ENCODE measurements at regions not wholly inside any gene's neighbourhood (a gene's known extent, or its start where the extent isn't known, plus 50 kb on each side); places are given as distances from the start of the nearest gene placed in this dataset.

- TF ChIP-seq POU6F1 (CRISPR knock-in tag; IDR thresholded peaks at IDR 0.05; ENCODE audit: borderline replicate concordance, low read depth), result no peak
- TF ChIP-seq ZFP30 (CRISPR knock-in tag; IDR thresholded peaks at IDR 0.05), result no peak
- TF ChIP-seq SNAI2 (CRISPR knock-in tag; IDR thresholded peaks at IDR 0.05), result no peak
- no peak for TF ChIP-seq CREB5 (CRISPR knock-in tag; IDR thresholded peaks at IDR 0.05; ENCODE audit: low read depth)
Measured at GRCh38 chr22:19591568-19591967, 67.4 kb upstream of the CLDN5 start (continued).

- no peak for ATAC-seq
- no peak for TF ChIP-seq ZFP3 (CRISPR knock-in tag; IDR thresholded peaks at IDR 0.05)
- TF ChIP-seq ZFP30 (CRISPR knock-in tag; IDR thresholded peaks at IDR 0.05), result no peak
- no peak for TF ChIP-seq POU6F1 (CRISPR knock-in tag; IDR thresholded peaks at IDR 0.05; ENCODE audit: borderline replicate concordance, low read depth)
- no peak for TF ChIP-seq ARNTL (CRISPR knock-in tag; IDR thresholded peaks at IDR 0.05; ENCODE audit: borderline replicate concordance, low read depth)
- TF ChIP-seq OSR1 (CRISPR knock-in tag; IDR thresholded peaks at IDR 0.05), result no peak
- TF ChIP-seq PATZ1 (CRISPR knock-in tag; IDR thresholded peaks at IDR 0.05; ENCODE audit: borderline replicate concordance), result no peak
- no peak for TF ChIP-seq TOX (CRISPR knock-in tag; IDR thresholded peaks at IDR 0.05; ENCODE audit: borderline replicate concordance)
- TF ChIP-seq RARB (CRISPR knock-in tag; IDR thresholded peaks at IDR 0.05), result no peak
- no peak for TF ChIP-seq TCF4 (CRISPR knock-in tag; IDR thresholded peaks at IDR 0.05; ENCODE audit: borderline replicate concordance)
- TF ChIP-seq CREB5 (CRISPR knock-in tag; IDR thresholded peaks at IDR 0.05; ENCODE audit: low read depth), result no peak
- no peak for TF ChIP-seq GLIS3 (CRISPR knock-in tag; IDR thresholded peaks at IDR 0.05)
Measured at GRCh38 chr22:19592464-19592863, 68.3 kb upstream of the CLDN5 start.

GRCh38 chr22:19593991-19594569 is 69.9 kb upstream of the CLDN5 start:
- no peak for ATAC-seq
- no peak for TF ChIP-seq SNAI2 (CRISPR knock-in tag; IDR thresholded peaks at IDR 0.05)
- no peak for TF ChIP-seq ZFP3 (CRISPR knock-in tag; IDR thresholded peaks at IDR 0.05)
- no peak for TF ChIP-seq ZC3H10 (CRISPR knock-in tag; IDR thresholded peaks at IDR 0.05)
- no peak for TF ChIP-seq CREB5 (CRISPR knock-in tag; IDR thresholded peaks at IDR 0.05; ENCODE audit: low read depth)
- no peak for TF ChIP-seq BACH2 (CRISPR knock-in tag; IDR thresholded peaks at IDR 0.05; ENCODE audit: borderline replicate concordance)
- no peak for TF ChIP-seq PATZ1 (CRISPR knock-in tag; IDR thresholded peaks at IDR 0.05; ENCODE audit: borderline replicate concordance)

- no peak for ATAC-seq
- TF ChIP-seq PATZ1 (CRISPR knock-in tag; IDR thresholded peaks at IDR 0.05; ENCODE audit: borderline replicate concordance) (no peak), ZNF8 (CRISPR knock-in tag; IDR thresholded peaks at IDR 0.05) (no peak), ISL1 (CRISPR knock-in tag; IDR thresholded peaks at IDR 0.05) (no peak), POU6F1 (CRISPR knock-in tag; IDR thresholded peaks at IDR 0.05; ENCODE audit: borderline replicate concordance, low read depth) (no peak), GLIS3 (CRISPR knock-in tag; IDR thresholded peaks at IDR 0.05) (no peak), ZNF565 (CRISPR knock-in tag; conservative IDR thresholded peaks at IDR 0.05; ENCODE audit: low read depth) (no peak), TOX (CRISPR knock-in tag; IDR thresholded peaks at IDR 0.05; ENCODE audit: borderline replicate concordance) (no peak), ZFP30 (CRISPR knock-in tag; IDR thresholded peaks at IDR 0.05) (no peak), BACH2 (CRISPR knock-in tag; IDR thresholded peaks at IDR 0.05; ENCODE audit: borderline replicate concordance) (no peak)
Measured at GRCh38 chr22:19595532-19595931, 71.3 kb upstream of the CLDN5 start.

Data from SK-N-SH treated with all-trans-retinoic acid at 6 μM for 48 hours (cell line).